Inferior parietal cortex (tissue), 1 donor: ENCODE measurements at regions not wholly inside any gene's neighbourhood (a gene's known extent, or its start where the extent isn't known, plus 50 kb on each side); places are given as distances from the start of the nearest gene placed in this dataset.
A peak's percentile ranks its signal among the peaks of the same experiment; 100 is the strongest.

Experiments
- DNase-seq: peaks from one replicate; pipeline ENCODE4 v3.0.0-alpha.2; 2016; ENCODE audit errors: extremely low spot score

DNA sequence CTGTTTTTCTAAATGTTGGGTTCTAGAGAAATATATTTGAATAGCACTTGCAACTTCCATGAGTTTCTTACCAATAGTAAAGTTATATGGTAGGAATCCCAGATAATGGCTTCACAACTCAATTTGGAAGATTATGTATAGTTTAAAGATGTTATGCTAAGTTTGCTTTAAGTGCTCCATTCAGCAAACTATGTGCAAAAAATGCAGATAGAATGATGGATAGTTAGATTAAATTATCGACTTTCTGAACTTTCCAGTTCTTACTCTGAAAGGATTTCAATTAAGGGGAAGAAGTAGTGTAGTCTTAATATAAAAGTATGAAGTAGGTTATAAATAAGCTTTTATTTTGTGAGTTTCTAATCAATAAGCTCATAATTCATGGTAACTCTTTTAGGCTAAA, 60.7 kb upstream of the NFKB1 start:
- no peak for DNase-seq

DNA sequence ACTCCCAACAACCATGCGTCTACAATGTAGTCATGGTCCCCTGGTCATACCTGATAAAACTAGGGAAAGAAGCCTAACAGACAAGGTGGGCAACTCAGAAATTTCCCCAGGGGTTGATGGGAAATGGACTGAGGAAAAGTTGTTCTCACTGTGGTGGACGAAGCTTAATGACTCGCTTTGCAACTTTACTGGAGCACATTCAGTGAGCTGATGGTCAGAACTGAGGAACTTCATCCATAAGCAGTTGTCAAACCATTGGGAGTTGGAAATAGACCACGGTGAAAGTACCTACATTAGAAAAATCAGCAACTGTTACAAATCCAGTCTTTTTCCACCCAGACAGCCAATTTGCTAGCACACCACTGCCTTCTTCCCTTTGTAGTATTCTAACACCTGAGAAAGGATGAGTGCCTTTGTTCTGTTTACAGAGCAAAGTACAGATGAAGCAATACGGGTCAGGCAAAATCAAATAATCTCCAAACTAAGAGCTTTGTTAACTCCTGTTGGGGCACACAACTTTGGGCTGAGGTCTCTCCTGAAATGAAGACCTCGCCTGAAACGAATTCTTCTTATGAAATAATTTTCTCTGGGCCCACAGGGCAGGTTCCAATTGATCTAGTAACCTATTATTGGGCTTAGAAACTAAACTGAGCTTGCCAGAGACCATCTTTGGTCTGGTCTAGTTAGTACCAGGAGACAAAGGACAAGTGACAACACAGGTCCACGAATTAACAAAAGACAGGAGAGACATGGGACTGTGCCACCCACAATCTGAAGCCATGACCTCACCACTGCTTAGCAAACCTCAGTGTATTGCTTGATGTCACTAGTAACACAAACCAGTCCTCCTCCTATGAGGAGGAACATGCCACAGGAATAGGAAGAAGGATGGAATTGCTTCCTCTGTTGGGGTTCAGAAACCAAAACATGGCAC, 58.9 kb upstream of the NFKB1 start:
- DNase-seq: no peak

DNA sequence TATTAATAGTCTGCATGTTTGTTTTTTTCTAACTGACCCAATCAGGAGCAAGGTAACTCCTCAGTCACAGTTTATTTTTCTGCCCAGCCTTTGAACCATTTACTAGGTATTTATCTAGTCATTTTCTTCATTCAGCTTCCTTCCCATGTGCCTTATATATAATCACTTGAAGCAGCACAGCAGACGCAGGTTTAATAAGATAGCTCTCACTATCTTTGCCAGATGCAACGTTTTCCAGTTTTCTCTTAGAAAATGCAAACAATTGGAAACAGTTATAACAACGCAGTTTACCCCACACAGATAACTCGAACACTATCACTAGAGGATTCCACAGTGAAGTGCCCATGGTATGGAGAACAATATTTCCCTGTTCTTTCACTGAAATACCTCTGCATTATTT, 56.4 kb upstream of the NFKB1 start:
- DNase-seq: no peak

DNA sequence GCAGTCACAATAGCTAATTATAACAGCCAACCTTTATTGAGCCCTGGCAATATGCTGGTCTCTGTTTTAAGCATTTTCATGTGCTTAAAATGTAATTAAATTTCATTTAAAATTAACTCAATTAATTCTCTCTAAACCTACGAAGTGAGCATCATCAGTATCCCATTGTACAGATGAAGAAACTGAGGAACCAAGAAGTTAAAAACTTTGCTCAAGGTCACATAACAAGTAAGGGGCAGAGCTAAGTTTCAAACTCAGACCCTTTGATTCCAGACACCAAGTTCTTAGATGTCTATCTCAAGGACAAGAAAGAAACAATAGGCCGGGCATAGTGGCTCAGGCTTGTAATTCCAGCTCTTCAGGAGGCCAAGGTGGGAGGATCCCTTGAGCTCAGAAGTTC, 55.9 kb upstream of the NFKB1 start:
- DNase-seq: no peak

DNA sequence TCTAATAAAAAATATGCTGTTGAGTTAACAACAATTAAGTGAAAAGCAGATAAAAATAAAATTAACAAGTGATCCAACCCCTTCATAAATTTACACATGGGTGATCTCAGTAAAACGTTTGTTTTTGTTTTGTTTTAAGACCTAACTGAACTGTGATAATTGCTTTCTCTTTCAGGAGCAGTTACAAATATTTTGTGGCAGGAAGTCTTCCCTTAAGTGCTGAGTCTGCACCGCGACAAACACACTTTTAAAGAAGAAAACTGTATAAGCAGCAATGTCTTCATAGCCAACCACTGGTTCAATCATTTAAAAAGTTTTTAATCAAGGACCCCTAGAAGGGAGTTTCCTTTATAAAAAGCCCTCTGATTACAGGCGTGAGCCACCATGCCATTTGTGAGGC, 53.7 kb upstream of the NFKB1 start:
- DNase-seq: no peak

DNA sequence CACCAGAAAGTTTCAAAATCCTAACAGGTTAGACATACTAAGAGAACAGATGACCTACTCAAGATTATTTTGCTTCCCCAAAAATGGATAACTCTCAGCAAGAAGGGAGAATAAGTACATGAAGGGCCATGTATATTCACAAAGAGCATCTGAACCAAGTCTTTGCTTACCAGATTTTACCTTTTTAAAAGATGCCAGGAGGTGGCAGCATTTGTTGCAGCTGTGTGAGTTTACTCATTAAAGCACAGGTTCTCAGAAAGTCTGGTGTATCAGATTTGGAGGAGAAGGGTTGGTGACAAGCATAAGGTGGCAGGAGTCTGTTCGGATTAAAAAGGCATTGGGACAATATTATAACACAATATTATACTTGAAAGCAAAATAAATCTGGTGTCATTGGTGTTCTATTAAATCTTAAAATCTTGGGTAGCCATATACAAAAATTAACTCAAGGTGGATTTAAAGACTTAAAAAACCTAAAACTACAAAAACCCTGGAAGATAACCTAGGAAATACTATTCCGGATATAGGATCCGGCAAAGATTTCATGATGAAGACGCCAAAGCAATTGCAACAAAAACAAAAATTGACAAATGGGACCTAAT, 51.3 kb upstream of the NFKB1 start:
- peak; percentile 88 for DNase-seq

DNA sequence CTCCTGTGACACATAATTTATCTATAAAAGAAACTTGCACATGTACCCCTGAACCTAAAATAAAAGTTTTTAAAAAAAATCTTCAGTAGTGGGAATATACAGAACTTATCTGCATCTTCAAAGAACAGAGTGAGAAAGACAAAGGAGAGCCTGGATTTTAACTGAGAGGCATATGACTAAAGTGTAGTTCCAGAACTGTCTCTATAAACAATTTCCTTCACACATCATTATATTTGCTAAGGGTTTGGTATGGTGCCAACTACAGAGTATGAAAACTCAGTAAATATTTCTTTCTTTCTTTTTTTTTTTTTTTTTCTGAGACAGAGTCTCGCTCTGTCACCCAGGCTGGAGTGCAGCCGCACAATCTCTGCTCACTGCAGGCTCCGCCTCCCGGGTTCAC, 49.9 kb upstream of the NFKB1 start:
- no peak for DNase-seq
